HEK293T (cell line): ENCODE measurements at regions not wholly inside any gene's neighbourhood (a gene's known extent, or its start where the extent isn't known, plus 50 kb on each side); places are given as distances from the start of the nearest gene placed in this dataset.
"Not testable (repeated sequence)": the region's sequence is repeated elsewhere in the genome, so short reads cannot be mapped to it uniquely, and the experiment has no call there.

ENCODE experiments used
- ARNT ChIP-seq: fragments of 450-650 bp; IDR thresholded peaks from 2 replicates; pipeline ENCODE4 v1.6.1; 2017; ENCODE audit warnings: mild to moderate bottlenecking
- BHLHE40 ChIP-seq: fragments of 450-650 bp; IDR thresholded peaks from 2 replicates; pipeline ENCODE4 v1.6.1; 2016; ENCODE audit warnings: mild to moderate bottlenecking, moderate library complexity, borderline replicate concordance
- FOXK2 ChIP-seq: fragments of 450-650 bp; IDR thresholded peaks from 2 replicates; pipeline ENCODE4 v1.6.1; 2016; ENCODE audit warnings: mild to moderate bottlenecking
- SP1 ChIP-seq: fragments of 450-650 bp; IDR thresholded peaks from 2 replicates; pipeline ENCODE4 v1.6.1; 2017
- SUZ12 ChIP-seq: fragments of 450-650 bp; IDR thresholded peaks from 2 replicates; pipeline ENCODE4 v1.6.1; 2016; ENCODE audit warnings: mild to moderate bottlenecking
- ZNF384 ChIP-seq: fragments of 450-650 bp; IDR thresholded peaks from 2 replicates; pipeline ENCODE4 v1.6.1; 2016

GRCh38 chr5:89794504-89794903, 615.1 kb downstream of the CETN3 start:
- not testable (repeated sequence) for TF ChIP-seq SUZ12, FOXK2, ZNF384, SP1, BHLHE40, ARNT
